ENCODE measurements at regions not wholly inside any gene's neighbourhood (a gene's known extent, or its start where the extent isn't known, plus 50 kb on each side); places are given as distances from the start of the nearest gene placed in this dataset.
A peak's percentile ranks its signal among the peaks of the same experiment; 100 is the strongest.
"Not testable (repeated sequence)": the region's sequence is repeated elsewhere in the genome, so short reads cannot be mapped to it uniquely, and the experiment has no call there.

GRCh38 chr13:40345149-40345514, 321.3 kb downstream of the FOXO1 start:
- no peak for DNase-seq

- no peak for DNase-seq
Measured at GRCh38 chr13:40345654-40346372, 320.6 kb downstream of the FOXO1 start.

- no peak for DNase-seq
Measured at GRCh38 chr13:40346592-40346991, 319.8 kb downstream of the FOXO1 start.

GRCh38 chr13:40348096-40348679, 318.3 kb downstream of the FOXO1 start:
- no peak for DNase-seq

DNA sequence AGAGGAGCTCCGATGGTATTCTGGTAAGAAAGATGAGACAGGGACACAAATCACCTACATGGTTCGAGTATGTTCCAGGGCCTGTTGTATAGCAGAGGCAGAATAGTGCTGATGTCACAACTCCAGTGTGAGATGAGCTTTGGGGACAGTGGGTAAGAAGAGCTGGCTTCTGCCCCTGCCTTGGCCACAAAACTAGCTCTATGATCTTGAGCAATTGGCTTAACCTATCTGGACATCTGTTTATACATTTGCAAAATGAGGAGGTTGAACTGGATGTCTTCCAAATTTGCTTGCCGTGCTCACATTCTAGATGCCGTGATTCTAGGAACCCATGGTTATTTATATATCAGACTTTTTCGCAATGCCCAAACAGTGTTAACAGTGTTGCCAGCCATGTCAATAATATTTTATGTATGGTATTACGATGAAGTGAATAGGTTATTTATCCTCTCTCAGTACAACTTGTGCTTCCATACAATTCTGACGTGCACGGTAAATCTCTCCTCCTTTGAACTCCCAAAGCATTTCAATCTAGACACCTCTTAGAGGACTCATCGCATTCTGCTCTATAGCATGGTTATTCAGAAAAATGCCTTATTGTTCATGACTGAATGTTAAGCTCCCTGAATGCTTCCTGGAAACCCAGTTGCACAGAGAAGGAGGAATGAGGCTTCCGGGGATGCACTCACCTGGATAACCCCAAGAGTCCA, 316.0 kb downstream of the FOXO1 start:
- no peak for DNase-seq

GRCh38 chr13:40351537-40352379, 314.7 kb downstream of the FOXO1 start:
- no peak for DNase-seq

GRCh38 chr13:40352380-40352778, 314.1 kb downstream of the FOXO1 start:
- no peak for DNase-seq

- DNase-seq = no peak
Measured at GRCh38 chr13:40352802-40353562, 313.5 kb downstream of the FOXO1 start.

DNA sequence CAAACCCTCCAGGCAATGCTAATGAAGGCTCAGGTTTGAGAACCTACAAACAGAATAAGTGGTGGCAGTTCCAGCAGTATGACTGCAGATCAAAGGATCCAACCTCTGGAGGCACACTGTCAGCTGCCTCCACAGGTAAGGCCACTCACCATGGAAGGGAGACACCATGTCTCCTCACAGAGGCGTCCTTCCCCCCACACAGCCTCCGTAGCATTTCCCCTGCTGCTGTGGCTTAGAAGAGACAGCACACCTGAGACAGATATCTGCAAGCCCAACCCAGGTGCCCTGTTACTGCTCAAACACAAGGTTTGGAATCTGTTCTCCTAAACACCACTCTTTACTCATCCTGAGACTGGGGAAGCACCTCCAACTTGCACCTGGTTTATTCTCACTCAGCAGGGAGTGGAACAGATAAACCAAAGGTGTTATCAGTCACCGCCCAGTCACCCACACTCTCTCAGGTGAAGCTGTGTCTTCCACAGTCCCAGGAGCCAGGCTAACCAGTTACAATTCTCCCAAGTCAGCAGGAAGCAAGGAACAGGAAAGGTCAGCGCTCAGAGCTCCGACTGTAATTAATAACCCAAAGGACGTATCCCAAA, 311.2 kb downstream of the FOXO1 start:
- DNase-seq = no peak

DNA sequence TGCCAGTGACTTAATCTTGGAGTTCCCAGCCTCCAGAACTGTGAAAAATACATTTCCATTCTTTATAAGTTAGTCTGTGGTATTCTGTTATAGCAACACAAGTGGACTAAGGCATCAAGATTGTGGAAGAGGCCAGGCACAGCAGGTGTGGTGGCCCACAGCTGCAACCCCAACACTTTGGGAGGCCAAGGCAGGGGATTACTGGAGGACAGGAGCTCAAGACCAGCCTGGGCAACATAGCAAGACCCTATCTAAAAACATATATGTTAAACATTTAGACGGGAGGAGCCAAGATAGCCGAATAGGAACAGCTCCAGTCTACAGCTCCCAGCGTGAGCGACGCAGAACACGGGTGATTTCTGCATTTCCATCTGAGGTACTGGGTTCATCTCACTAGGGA, 310.4 kb downstream of the FOXO1 start:
- no peak for DNase-seq

DNA sequence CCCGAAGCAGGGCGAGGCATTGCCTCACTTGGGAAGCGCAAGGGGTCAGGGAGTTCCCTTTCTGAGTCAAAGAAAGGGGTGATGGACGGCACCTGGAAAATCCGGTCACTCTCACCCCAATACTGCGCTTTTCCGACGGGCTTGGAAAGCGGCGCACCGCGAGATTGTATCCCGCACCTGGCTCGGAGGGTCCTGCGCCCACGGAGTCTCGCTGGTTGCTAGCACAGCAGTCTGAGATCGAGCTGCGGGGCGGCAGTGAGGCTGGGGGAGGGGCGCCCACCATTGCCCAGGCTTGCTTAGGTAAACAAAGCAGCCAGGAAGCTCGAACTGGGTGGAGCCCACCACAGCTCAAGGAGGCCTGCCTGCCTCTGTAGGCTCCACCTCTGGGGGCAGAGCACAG, 310.0 kb downstream of the FOXO1 start:
- not testable (repeated sequence) for DNase-seq

GRCh38 chr13:40362502-40362901, 303.9 kb downstream of the FOXO1 start:
- no peak for DNase-seq

DNA sequence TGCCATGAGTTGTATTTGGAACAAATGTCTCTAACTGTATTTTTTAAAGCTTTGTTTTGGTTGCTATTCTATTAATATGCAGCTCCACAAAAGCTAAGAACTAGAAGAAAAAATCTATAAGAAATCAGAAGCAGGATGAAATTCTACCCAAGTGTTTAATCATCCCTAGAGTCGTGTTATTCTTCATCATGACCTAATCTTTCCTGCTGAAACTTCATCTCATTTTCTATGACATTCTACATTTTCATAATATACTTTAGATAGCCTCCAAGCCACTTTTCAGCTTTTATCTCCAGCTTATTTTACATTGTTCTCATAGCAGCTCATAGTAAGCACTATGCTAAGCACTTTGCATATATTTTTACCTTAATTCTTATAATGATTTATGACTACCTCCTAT, 302.8 kb downstream of the FOXO1 start:
- DNase-seq = no peak

- DNase-seq = no peak
Measured at GRCh38 chr13:40366119-40366518, 300.3 kb downstream of the FOXO1 start.

GRCh38 chr13:40368127-40368891, 298.1 kb downstream of the FOXO1 start:
- DNase-seq = no peak

DNA sequence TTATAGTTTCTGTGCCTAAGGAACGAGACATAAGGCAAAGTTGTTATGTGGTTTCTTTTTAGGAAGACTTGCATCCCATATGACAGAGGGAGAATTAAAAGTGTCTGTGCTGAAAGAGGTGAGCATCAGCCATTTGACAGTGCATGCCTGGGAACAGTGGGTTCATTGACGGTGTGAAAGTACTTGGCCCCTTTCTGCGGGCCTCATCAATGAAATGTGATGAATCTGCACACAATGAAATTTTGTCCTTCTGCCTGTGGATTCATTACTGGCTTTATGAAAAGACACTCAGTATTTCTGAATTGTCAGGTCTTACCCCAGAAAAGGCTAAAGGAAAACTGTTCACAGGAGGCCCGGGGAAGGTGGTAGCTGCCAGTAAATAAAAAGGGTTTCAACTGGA, 295.8 kb downstream of the FOXO1 start:
- no peak for DNase-seq

GRCh38 chr13:40371531-40372125, 294.8 kb downstream of the FOXO1 start:
- DNase-seq = no peak

DNA sequence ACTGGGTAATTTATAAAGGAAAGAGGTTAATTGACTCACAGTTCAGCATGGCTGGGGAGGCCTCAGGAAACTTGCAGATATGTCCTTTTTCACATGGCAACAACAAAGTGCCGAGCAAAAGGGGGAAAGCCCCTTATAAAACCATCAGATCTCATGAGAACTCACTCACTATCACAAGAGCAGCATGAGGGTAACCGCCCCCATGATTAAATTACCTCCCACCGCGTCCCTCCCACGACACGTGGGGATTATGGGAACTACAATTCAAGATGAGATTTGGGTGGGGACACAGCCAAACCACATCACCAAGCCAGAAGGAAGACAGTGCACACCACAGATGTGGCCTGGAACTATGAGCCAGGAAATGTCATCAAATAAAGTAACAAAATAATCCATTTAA, 292.8 kb downstream of the FOXO1 start:
- DNase-seq = peak in 2 of 5 experiments; percentile 34 to 38

- no peak for DNase-seq
Measured at GRCh38 chr13:40375489-40376171, 290.8 kb downstream of the FOXO1 start.

GRCh38 chr13:40376296-40376849, 290.1 kb downstream of the FOXO1 start:
- DNase-seq = no peak
